ENCODE measurements at regions not wholly inside any gene's neighbourhood (a gene's known extent, or its start where the extent isn't known, plus 50 kb on each side); places are given as distances from the start of the nearest gene placed in this dataset.

DNA sequence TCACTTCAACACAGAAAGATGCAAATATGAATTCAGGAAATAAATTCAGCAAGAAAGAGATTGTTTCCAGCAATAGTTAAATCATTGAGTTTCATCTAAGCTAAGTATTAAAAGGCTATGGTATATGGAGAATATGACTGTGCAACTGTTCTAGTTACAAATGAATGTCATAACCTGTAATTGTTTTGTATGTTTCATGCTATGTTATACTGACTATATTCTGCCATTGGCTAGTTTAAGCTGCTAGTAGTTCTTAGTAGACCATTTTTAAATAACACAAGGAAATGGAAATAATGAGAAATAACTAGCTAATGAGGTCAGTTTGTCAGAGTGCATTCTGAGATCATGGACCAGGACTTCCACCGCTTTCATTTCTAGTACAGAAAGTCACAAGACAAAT is 1154.9 kb upstream of the TMEFF2 start:
- DNase-seq: no peak

DNA sequence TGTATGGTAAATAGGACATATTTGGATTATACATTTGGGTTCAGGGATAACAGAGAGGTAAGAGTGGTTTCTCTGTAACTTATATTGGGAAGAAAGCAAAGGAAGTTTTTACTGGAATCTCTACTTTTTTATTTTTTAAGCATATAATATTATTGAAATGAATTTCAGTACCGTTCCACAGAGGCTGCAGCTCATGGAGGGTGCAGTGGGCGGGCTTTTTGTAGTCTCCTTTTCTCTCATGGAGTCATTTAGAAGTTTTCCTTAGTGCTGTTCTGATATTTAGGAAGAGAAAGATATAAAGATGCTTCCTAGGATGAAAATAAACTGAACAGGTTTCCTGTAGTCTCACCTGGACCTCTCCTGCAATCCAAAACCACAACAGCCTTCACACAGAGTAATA is 1153.3 kb upstream of the TMEFF2 start:
- no peak for DNase-seq

DNA sequence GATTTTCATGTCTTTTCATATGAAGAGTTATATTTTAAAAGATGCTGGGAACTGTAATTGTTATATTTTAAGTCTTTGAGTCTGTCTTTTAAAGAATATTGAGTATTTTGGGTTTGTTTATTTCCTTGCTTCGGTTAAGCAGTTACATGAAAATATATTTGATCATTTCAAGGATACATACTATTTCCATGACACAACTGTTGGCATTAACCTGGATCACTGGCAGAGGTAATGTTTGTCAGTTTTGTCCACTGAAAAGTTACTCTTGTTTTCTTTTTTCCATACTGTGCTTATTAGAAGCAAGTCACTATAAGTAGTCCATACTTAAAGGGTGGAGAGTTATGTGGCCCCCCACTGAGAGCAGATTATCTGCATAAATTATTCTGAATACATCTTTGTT is 1142.0 kb upstream of the TMEFF2 start:
- DNase-seq: no peak

DNA sequence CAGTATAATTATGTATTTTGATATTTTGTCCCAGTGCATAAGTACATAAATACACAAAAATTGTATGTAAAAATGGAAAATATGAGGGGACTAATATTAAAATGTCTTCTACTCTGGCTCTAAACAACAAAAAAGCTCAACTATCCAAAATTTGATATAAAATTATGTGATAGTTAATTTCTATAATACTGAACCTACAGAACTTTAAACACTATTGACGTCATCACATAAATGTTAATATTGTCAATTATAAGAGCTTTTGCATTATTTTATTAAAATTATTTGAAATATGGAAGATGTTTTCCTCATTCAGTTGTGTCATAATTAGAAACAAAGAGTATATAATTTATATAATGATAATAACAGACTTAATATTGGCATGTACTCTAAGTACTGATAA is 1139.7 kb upstream of the TMEFF2 start:
- no peak for DNase-seq

DNA sequence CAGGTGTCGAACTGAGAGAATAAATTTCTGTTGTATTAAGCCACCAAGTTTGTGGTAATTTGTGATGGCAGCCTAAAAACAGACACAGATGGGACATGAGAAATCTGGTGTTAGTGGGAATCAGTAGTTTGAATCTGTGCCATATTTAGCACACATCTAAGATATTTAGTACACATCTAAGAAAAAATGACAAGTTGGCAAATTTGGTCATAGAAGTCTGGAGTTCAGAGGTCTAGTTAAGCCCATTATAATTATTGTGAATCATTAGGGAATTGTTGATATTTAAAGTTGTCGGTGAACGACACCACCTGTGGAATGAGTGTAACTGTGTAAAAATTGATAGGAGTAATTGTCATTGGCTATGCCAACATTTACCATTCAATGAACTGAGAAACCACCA is 1138.8 kb upstream of the TMEFF2 start:
- DNase-seq: no peak

DNA sequence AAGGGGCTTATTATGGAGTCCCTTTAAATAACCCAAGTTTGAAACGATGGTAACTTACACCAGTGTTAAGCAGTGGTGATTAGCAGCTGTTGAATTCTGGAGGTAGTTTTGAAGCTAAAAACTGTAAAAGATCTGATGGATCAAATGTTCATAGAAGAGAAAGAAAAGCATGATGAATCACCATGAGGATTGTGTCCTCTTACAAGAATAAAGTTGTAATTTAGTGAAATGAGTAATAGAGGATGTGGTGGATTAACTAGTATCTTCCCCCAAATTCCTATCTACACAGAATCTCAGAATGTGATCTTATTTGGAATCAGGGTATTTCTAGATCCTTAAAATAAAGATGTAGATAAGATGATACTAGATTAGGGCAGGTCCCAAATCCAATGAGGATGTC is 1138.2 kb upstream of the TMEFF2 start:
- DNase-seq: no peak

DNA sequence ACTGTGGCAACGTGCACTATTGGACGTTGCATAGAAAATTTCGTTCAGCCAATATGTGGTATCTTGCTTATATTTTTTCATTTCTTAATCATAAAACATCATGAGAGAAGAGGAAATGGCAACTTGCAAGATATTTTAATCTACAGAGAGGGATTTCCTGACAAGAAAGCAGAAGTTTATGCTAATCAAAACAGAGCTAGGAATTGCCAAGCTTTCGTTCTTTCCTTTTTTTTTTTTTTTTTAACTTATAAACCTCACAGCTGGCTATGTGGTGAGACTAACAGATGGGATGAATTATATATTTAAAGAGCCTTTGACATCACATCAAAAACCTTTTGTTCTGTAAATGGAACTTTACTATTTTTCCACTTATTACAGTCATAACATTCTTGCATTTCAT is 1136.9 kb upstream of the TMEFF2 start:
- no peak for DNase-seq

DNA sequence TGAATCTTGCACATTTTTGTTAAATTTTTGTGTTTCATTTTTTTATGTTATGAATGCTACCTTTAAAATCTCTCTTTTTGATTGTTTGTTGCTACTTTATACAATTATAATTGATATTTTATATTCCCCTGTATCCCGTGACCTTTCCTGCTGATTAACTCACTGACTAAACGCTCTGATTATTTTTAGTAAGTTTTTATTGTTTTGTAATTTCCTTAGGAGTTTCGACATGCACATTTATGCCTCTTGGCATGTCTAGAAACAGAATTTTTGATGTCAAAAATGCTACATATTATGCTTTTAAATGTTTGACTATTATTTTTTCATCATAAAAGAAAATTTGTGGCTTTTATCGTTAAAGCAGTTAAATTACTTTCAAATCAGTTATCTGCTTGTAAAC is 1131.6 kb upstream of the TMEFF2 start:
- DNase-seq: no peak

DNA sequence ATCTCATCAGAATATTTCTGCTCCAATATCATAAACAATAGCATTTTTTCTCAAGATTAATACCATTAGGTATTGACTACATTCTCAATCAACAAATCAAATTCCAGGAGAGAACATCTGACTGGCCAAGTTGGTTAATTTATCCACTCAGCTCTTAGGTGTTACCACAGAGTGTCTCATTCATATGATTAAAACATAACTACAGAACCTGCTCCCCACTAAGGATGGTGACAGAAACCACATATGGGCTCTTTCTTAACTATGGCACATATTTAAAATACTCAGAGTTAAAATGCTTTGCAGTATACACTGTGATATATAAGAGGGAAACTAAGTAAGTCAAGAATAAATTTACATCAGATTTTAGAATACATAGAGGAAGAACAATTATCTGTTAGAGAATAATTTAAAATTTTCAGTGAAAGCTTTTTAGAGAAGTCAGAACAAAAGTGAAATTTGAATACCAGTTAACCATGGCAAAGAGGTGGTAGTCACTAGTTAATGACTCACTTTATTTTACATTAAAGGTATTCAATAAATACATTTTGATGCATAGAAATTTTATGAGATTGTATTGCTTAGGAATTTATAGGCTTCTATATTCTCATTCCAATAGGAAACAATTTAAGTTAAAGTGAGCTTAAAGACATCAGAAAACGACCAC is 1120.8 kb upstream of the TMEFF2 start:
- DNase-seq: no peak

DNA sequence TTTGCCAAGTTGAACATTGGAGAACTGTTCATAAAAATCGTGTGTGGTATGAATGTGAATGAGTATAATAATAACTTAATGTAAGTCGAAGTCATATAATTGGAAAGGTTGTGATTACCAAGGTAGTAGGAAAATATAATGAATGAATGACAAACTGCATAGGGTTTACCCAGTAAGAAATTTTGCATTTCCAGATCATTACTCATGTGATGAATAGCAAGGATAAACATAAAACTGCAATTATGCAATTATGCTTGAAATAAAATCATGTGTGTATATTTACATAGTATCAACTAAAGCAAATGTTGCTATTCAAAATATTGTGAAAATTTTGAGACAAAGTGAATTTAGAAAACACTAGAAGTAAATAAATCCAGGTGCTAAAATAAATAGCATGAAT is 1108.7 kb upstream of the TMEFF2 start:
- no peak for DNase-seq

DNA sequence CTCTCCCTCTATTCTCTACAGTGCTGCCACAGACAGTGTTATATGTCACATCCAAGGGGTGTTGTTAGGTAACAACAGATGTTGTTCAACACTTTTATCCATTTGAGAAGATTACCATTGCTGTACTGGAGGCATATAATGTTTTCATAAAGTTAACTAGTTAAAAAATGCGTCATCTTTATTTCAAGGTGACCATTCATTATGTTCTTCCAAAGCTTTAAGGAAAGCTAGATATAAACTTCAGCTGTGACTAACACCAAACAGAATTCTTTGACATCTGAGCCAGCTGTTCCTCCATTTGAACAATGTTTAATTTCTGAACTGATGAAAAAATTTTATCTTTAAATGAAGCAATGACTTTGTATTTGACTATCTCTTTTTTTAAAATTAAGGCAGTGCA is 1099.6 kb upstream of the TMEFF2 start:
- no peak for DNase-seq

DNA sequence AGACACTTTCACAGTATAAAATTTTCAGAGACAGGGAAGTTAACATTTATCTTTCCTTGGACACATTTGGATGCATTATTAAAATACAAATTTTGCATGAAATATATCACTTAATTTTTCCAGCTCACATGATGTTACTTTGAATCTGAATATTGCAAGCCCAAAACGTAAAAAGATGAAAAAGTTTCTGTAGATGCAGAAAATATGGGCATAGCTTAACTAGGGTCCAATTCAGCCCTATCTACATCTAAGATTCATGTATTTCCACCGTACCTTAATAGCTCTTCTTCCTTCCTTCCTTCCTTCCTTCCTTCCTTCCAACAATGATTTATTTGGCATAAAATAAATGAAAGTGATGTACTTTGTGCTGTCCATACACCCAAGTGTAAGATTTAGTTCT is 1084.6 kb upstream of the TMEFF2 start:
- DNase-seq: no peak

DNA sequence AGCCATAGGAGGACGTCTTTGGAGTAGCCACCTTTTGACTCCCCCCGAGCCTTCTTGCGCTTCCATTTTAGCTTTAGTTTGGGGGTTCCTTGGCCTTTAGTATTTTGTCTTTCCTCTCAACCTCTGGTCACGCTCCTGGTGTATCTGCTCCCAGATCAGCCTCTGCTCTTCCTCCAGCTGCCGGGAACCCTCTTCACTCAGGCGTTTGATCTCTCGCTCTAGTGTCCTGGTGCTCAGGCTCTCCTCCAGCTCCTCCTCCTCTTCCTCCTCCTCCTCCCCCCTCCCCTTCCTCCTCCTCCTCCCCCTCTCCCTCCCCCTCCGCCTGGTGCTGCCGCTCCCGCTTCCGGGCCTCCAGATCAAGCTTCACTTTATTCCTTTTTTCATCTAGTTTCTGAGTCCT is 1082.3 kb upstream of the TMEFF2 start:
- DNase-seq: no peak

DNA sequence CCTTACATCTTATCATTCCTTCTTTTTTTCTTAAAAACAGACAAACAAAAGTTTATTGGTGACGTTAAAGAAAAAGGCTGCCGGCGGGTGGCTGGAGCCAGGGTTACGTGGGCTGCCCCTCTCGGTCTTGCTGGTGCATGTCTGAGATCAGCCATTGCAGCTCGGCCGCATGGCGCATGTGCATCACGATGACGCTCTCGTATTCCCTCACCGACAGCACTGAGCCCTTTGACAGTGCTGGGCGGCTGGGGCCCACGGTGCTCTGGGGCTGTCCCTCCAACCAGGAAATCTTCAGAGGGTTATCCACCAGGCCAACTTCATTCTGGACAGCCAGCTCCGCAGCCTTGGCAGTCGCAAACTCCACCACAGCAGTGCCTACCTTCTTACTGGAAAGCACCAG is 1081.8 kb upstream of the TMEFF2 start:
- no peak for DNase-seq

DNA sequence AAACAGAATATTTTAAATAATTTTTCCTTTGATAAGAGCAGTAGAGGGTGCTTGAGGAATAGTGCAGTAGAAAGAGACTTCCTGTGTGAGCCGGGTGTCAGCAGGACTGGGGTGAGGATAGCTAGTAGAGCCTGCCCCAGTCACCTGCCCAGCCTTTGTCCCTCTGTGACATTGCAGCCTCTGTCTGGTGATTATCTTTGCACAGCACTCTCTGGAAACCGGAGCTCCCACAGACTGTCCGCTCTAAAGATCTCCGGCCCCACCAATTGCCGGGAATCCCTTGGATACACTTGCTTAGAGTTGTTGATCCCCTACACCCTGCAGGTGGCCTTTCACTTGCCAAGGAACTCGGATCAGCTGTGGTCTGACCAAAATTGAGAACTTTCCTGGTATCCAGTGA is 1081.3 kb upstream of the TMEFF2 start:
- no peak for DNase-seq

DNA sequence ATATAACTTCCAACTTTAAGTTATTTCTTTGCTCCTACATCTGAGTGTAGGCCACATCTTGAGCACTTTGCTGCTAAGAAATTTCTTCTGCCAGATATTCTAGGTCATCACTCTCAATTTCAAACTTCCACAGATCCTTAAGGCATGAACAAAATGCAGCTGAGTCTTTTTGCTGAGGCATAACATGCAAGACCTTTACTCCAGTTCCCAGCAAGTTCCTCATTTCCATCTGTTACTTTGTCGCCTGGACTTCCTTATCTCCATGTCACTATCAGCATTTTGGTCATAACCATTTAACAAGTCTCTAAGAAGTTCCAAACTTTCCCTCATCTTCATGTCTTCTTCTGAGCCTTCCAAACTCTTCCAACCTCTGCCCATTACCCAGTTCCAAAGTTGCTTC is 1077.3 kb upstream of the TMEFF2 start:
- no peak for DNase-seq

DNA sequence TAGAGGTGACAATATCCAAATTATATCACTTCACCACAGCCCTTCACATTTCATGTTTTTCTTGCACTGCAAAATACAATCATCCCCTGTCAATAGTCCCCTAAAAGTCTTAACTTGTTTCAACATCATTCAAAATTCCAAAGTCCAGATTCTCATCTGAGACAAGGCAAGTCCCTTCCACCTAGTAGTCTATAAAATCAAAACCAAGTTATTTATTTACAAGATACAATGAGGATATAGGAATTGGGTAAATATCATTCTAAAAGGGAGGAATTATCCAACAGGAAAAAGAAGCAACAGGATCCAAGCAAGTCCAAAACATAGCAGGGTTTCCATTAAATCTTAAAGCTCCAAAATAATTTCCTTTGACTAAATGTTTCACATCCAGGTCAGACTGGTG is 1076.1 kb upstream of the TMEFF2 start:
- no peak for DNase-seq

DNA sequence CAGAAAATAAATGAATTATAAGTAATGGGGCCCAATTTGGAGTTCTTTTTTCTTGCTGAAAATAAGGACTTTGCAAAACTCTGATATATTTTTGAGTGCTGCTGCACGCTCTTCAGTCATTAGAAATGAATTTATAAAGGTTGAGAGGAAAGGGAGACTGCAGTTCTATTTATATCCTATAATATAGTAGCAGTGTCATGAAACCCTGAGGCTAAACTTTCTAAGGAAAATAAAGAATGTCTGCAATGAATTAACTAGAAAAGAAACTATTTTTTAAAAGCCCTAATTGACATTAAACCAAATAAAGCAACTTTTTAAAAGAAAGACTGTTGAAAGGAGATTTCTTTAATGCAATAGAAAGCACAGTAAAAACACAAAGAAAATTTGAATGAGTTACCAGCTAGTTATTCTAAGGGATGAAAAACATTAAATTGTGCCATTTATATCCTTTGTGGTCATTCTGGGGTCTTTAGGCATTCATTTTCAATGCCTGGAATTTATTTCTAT is 1072.8 kb upstream of the TMEFF2 start:
- DNase-seq: no peak

DNA sequence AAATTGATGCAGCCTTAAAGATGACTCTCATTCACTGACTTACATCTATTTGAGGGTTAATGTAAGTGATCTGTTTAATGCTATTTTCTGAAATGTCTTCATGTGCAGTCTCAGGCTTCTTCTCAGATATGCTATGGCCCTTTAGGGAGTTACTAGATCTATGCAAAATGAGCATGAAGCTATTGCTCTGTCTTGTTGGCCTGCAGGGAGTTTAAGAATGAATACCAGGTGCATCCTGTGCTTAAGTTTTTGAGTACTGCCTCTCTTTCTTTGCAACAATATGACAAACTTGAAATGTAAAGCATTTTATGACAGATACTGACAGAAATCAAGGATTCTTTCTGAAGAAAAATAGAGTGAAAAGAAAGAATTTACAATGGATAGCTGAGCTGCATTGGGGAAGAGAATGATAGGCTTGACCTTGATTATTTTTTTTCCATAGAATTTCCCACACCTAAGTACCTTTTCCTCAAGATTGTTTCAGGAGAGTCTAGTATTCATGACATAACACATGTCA is 1058.3 kb upstream of the TMEFF2 start:
- no peak for DNase-seq

DNA sequence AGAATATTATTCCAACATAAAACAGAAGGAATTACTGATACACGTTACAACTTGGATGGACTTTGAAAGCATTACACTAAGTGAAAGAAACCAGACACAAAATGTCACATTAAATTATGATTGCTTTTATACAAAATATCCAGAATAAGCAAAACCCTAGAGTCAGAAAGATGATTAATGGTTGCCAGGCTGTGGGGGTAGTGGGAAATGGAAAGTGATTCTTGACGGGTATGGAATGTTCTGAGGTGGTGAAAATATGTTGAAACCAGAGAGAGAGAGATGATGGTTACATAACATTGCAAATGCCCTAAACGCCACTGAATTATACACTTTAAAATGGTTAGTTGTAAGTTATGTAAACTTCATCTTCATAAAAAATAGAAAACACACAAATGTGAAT is 1057.2 kb upstream of the TMEFF2 start:
- no peak for DNase-seq

DNA sequence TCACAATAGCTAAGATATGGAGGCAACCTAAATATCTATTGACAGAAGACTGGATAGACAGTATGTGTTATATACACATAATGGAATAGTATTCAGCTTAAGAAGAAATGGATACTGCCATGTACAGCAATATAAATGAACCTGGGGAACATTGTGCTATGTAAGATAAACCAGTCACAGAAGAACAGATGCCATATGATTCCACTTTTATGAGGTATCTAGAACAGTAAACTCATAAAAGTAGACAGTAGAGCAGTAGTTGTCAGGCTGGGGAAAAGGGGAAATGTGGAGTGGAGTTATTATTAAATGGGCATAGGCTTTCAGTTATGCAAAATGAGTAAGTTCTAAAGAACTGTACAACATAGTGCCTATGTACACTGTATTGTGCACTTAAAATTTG is 1055.7 kb upstream of the TMEFF2 start:
- no peak for DNase-seq

DNA sequence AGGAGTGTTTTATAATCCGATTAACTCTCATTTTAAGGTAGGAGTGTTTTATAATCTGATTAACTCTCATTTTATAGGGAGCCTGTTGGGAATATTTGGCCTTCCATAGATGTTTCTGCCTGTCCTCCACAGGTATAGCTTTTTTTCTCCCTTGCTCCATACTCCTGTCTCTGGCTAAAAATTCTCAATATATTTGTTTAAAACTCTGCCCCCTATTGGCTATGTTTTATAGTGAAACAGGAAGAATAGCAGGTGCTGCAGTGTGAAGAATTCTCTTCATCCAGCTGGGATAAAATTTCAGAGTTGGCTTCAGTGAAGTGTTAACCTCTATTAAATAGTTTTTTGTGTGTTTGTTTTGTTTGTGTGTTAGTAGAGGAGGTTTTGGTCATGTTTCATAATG is 1046.0 kb upstream of the TMEFF2 start:
- no peak for DNase-seq

DNA sequence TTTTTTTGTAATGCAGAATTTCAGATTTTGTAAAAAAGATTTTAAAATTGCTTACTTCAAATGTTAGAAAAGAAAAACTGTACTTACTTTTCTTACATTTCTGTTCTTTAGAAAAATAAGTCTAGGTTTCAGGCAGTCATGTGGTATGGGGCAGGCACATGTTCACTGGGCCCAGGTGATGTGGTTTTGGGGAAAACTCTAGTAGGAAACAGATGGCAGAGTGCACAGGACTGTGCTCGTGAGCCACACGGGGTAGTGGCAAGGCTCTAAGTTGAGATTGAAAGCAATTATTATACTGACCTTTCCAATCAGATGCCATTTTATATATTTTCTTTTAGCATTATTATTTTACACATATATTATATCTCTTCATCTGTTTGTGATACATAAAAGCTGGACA is 1036.9 kb upstream of the TMEFF2 start:
- no peak for DNase-seq

DNA sequence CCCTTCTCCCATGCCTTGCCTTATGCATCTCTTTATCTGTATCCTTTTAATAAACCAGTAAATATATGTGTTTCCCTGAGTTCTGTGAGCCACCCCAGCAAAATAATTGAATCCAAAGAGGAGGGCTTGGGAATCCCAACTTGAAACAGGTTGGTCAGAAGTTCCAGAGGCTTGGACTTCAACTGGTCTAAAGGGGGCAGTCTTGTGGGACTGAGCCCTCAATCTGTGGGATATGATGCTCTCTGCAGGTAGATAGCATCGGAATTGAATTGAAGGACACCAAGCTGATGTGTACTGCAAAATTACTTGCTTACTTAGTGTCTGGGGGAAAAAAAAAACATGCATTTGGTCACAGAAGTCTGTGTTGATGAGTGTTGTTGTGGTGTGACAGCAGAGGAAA is 1033.5 kb upstream of the TMEFF2 start:
- no peak for DNase-seq

DNA sequence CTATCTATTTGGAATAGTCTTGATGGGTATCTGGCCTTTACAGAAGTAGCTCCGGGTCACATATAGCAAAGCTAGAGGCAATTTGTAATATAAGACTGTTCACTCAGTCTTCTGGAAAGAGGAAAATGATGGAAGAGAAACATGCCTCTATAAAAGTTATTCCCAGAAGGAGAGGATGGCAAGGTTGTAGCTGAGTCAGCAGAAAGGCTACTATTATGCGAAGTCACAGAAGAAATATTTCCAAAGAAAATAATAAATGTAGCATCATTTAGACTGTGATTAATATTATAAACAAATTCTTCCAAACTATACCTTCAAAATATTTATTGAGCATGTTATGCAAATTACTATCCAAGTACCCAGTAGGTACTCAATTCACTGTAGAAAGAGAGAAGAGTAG is 1027.7 kb upstream of the TMEFF2 start:
- no peak for DNase-seq

All from NCI-H187 (cell line).